B cell (primary cell): ENCODE measurements at regions not wholly inside any gene's neighbourhood (a gene's known extent, or its start where the extent isn't known, plus 50 kb on each side); places are given as distances from the start of the nearest gene placed in this dataset.
"Not testable (repeated sequence)": the region's sequence is repeated elsewhere in the genome, so short reads cannot be mapped to it uniquely, and the experiment has no call there.

Experiments
- ATAC-seq: fragments of 200-7000 bp; cut with Tn5 transposase; one replicate; pipeline ENCODE4 v1.10.0; 2021; ENCODE audit warnings: low read depth, mild to moderate bottlenecking, moderate number of reproducible peaks, moderate library complexity
- CTCF ChIA-PET: fragments of 350-600 bp; sonication (Branson Sonifier 250); formaldehyde crosslinking; loops from one replicate; lab custom pipeline; 2021; ENCODE audit warnings: antibody characterized with exemption, inconsistent platforms; lab: Charles Lee
- POLR2A ChIA-PET: fragments of 350-600 bp; sonication (Branson Sonifier 250); formaldehyde crosslinking; loops from one replicate; lab custom pipeline; 2021; ENCODE audit warnings: antibody characterized with exemption; lab: Charles Lee
- DNase-seq: peaks from one replicate; pipeline ENCODE4 v3.0.0; 2013
- H2AFZ ChIP-seq: 2 replicates; pipeline ENCODE4 v1.6.1; 2012; ENCODE audit warnings: mild to moderate bottlenecking, low read depth, low read length; ENCODE audit not compliant: insufficient read depth, poor library complexity, severe bottlenecking
- H3K27ac ChIP-seq, 2 donors: 1 replicate in 1 of 2; 2 replicates in 1 of 2; pipeline ENCODE4 v1.5.1; 2012 to 2013; ENCODE audit warnings: low read length in 2 of 2, mild to moderate bottlenecking in 2 of 2, moderate library complexity in 1 of 2
- H3K27me3 ChIP-seq, 4 experiments: fragments of 200-600 bp in 1 of 4; sonication (generic) in 1 of 4; replicated peaks in 1 of 4; 1 replicate in 2 of 4; 2 replicates in 2 of 4; pipeline versions ENCODE4 v1.6.1 to v1.7.0; 2013 to 2016; ENCODE audit warnings: low read length in 3 of 4, mild to moderate bottlenecking in 2 of 4, mixed read lengths in 1 of 4, moderate library complexity in 1 of 4; ENCODE audit not compliant: insufficient read depth in 4 of 4, control insufficient read depth in 3 of 4; ENCODE audit errors: control extremely low read depth in 1 of 4
- H3K36me3 ChIP-seq, 2 experiments: replicated peaks in 1 of 2; 1 replicate in 1 of 2; 2 replicates in 1 of 2; pipeline versions ENCODE4 v1.6.1 to v1.7.1; 2013; ENCODE audit warnings: low read length in 1 of 2; ENCODE audit not compliant: insufficient read depth in 2 of 2, control insufficient read depth in 1 of 2; ENCODE audit errors: control extremely low read depth in 1 of 2, extremely low read depth in 1 of 2
- H3K4me1 ChIP-seq, 2 donors: fragments of 200-600 bp in 1 of 2; sonication (generic) in 1 of 2; 1 replicate in 1 of 2; 2 replicates in 1 of 2; pipeline versions ENCODE4 v1.5.1 to v1.6.1; 2013 to 2017; ENCODE audit warnings: low read length in 2 of 2; ENCODE audit not compliant: control insufficient read depth in 2 of 2, insufficient read depth in 2 of 2
- H3K4me2 ChIP-seq: replicated peaks from 2 replicates; pipeline ENCODE3; 2012; ENCODE audit warnings: mild to moderate bottlenecking, low read depth, low read length; ENCODE audit not compliant: poor library complexity, severe bottlenecking
- H3K4me3 ChIP-seq, 5 experiments: fragments of 200-600 bp in 1 of 5; sonication (generic) in 1 of 5; 1 replicate in 3 of 5; 2 replicates in 2 of 5; pipeline versions ENCODE4 v1.5.1 to v1.7.0; 2011 to 2016; ENCODE audit warnings: low read length in 4 of 5, mild to moderate bottlenecking in 4 of 5, low read depth in 2 of 5, control low read depth in 1 of 5, moderate library complexity in 1 of 5; ENCODE audit not compliant: insufficient read depth in 1 of 5; ENCODE audit errors: control extremely low read depth in 1 of 5, extremely low read depth in 1 of 5
- H3K79me2 ChIP-seq: fragments of 200-600 bp; sonication (generic); one replicate; pipeline ENCODE4 v1.6.0; 2016; ENCODE audit warnings: low read length; ENCODE audit not compliant: control insufficient read depth, insufficient read depth
- H3K9ac ChIP-seq: fragments of 200-600 bp; sonication (generic); 2 replicates; pipeline ENCODE4 v1.6.1; 2017; ENCODE audit warnings: mild to moderate bottlenecking, low read length, moderate library complexity
- H3K9me3 ChIP-seq, 3 donors: one replicate each; pipeline versions ENCODE4 v1.6.1 to v1.7.1; 2013; ENCODE audit warnings: low read length in 2 of 3; ENCODE audit not compliant: control insufficient read depth in 2 of 3, insufficient read depth in 1 of 3; ENCODE audit errors: control extremely low read depth in 1 of 3
- H4K20me1 ChIP-seq: 2 replicates; pipeline ENCODE4 v1.6.0; 2012; ENCODE audit warnings: mild to moderate bottlenecking, low read length; ENCODE audit not compliant: insufficient read depth, control insufficient read depth, poor library complexity, severe bottlenecking
- H3K27ac Mint-ChIP-seq: one replicate; pipeline ENCODE4 v1.8.0; 2021; ENCODE audit warnings: mixed read lengths
- H3K27me3 Mint-ChIP-seq: one replicate; pipeline ENCODE4 v1.8.0; 2021; ENCODE audit warnings: mixed read lengths
- H3K4me1 Mint-ChIP-seq: one replicate; pipeline ENCODE4 v1.8.0; 2021; ENCODE audit warnings: mixed read lengths
- H3K4me3 Mint-ChIP-seq: one replicate; pipeline ENCODE4 v1.8.0; 2021; ENCODE audit warnings: mixed read lengths
- H3K9me3 Mint-ChIP-seq: one replicate; pipeline ENCODE4 v1.8.0; 2022; ENCODE audit warnings: mixed read lengths; ENCODE audit not compliant: insufficient read depth
- WGBS: methylation state at CpG from one replicate; pipeline ENCODE4 v1.1.5; 2013; ENCODE audit warnings: missing lambda C conversion rate; ENCODE audit not compliant: insufficient coverage; 5-methylcytosine and 5-hydroxymethylcytosine counted together
- intact Hi-C: fragments of 100-400 bp; cut with micrococcal nuclease; formaldehyde crosslinking; loops from one replicate; pipeline ENCODE4 v1.10.0; 2022

- H3K9ac ChIP-seq, ATAC-seq, H3K4me3 Mint-ChIP-seq, H4K20me1 ChIP-seq, DNase-seq, H3K79me2 ChIP-seq, H3K36me3 ChIP-seq, H2AFZ ChIP-seq, H3K27me3 ChIP-seq, H3K9me3 Mint-ChIP-seq, H3K9me3 ChIP-seq, POLR2A ChIA-PET, H3K27ac Mint-ChIP-seq, H3K4me3 ChIP-seq, H3K27ac ChIP-seq, H3K4me1 ChIP-seq, intact Hi-C loops, H3K4me2 ChIP-seq, H3K4me1 Mint-ChIP-seq, CTCF ChIA-PET: not testable (repeated sequence)
- 95% methylated on average over 9 of the region's 12 CpGs for WGBS
- H3K27me3 Mint-ChIP-seq: peaks cover 16% of the 10 kb centered on the region
These were observed 262.5 kb downstream of the SMARCA2 start for GRCh38 chr9:2277644-2278043.

- H3K27ac Mint-ChIP-seq, H3K9me3 Mint-ChIP-seq, H3K4me1 ChIP-seq, H3K36me3 ChIP-seq, DNase-seq, H3K4me2 ChIP-seq, H3K4me3 Mint-ChIP-seq, H3K4me1 Mint-ChIP-seq, POLR2A ChIA-PET, H3K4me3 ChIP-seq, intact Hi-C loops, H4K20me1 ChIP-seq, H3K79me2 ChIP-seq, H3K9me3 ChIP-seq, H3K9ac ChIP-seq, H3K27me3 ChIP-seq, CTCF ChIA-PET, H3K27ac ChIP-seq, ATAC-seq, H2AFZ ChIP-seq: not testable (repeated sequence)
- WGBS: 92% methylated on average over 8 of the region's 8 CpGs
- peaks cover 16% of the 10 kb centered on the region for H3K27me3 Mint-ChIP-seq
These were observed 264.0 kb downstream of the SMARCA2 start for GRCh38 chr9:2279138-2279537.
